HL-60 (cell line): ENCODE measurements at regions not wholly inside any gene's neighbourhood (a gene's known extent, or its start where the extent isn't known, plus 50 kb on each side); places are given as distances from the start of the nearest gene placed in this dataset.

Source experiments
- DNase-seq, 2 experiments: peaks; one replicate each; pipeline ENCODE4 v3.0.0-alpha.2; 2010 to 2020; ENCODE audit warnings: low read depth in 1 of 2, low spot score in 1 of 2
- H3K27ac ChIP-seq: fragments of 250-450 bp; sonication (Bioruptor Pico); replicated peaks from 2 replicates; pipeline ENCODE4 v1.5.1; 2020; ENCODE audit warnings: mild to moderate bottlenecking, moderate library complexity
- H3K27me3 ChIP-seq: fragments of 250-450 bp; sonication (Bioruptor Pico); 2 replicates; pipeline ENCODE4 v1.5.1; 2021; ENCODE audit warnings: mild to moderate bottlenecking, moderate library complexity; ENCODE audit not compliant: insufficient read depth, poor library complexity, severe bottlenecking
- H3K4me3 ChIP-seq: replicated peaks from 2 replicates; pipeline ENCODE4 v1.5.1; 2011; ENCODE audit warnings: mild to moderate bottlenecking, control low read depth, low read length; ENCODE audit not compliant: insufficient read depth
- CTCF ChIP-seq: IDR thresholded peaks from one replicate; pipeline ENCODE4 v1.5.1; 2011; ENCODE audit warnings: low read length, control low read depth, inconsistent platforms; ENCODE audit not compliant: insufficient read depth
- GABPA ChIP-seq: IDR thresholded peaks from 2 replicates; pipeline ENCODE4 v1.6.1; 2012; ENCODE audit warnings: low read depth
- POLR2AphosphoS5 ChIP-seq: IDR thresholded peaks from 2 replicates; pipeline ENCODE4 v1.6.1; 2012; ENCODE audit warnings: low read depth
- REST ChIP-seq: IDR thresholded peaks from 2 replicates; pipeline ENCODE4 v1.6.1; 2012; ENCODE audit warnings: low read depth; ENCODE audit not compliant: insufficient replicate concordance
- SPI1 ChIP-seq: IDR thresholded peaks from 2 replicates; pipeline ENCODE4 v1.6.1; 2012; ENCODE audit warnings: low read depth, mild to moderate bottlenecking, borderline replicate concordance

- Histone ChIP-seq H3K4me3 (no peak overlapping the region), H3K27me3 (peaks cover 4% of the 10 kb centered on the region), H3K27ac (no peak overlapping the region)
- TF ChIP-seq REST, result no peak
- TF ChIP-seq POLR2AphosphoS5, result no peak
- no peak for TF ChIP-seq GABPA
- no peak for TF ChIP-seq CTCF
- no peak for TF ChIP-seq SPI1
- no peak for DNase-seq
Measured at GRCh38 chr13:110055089-110055488, 251.9 kb downstream of the COL4A1 start.

- peaks cover 4% of the 10 kb centered on the region for H3K27me3 ChIP-seq
- no peak overlapping the region for H3K4me3 ChIP-seq
- DNase-seq, result no peak
- TF ChIP-seq GABPA (no peak), POLR2AphosphoS5 (no peak), REST (no peak), CTCF (no peak), SPI1 (no peak)
- no peak overlapping the region for H3K27ac ChIP-seq
Measured at GRCh38 chr13:110054041-110054440, 252.9 kb downstream of the COL4A1 start.

- no peak for TF ChIP-seq GABPA
- TF ChIP-seq REST, result no peak
- no peak for TF ChIP-seq POLR2AphosphoS5
- TF ChIP-seq SPI1, result no peak
- no peak for TF ChIP-seq CTCF
- DNase-seq, result no peak
- Histone ChIP-seq H3K27ac (no peak overlapping the region), H3K4me3 (no peak overlapping the region), H3K27me3 (no peaks in the 10 kb centered on the region)
Measured at GRCh38 chr13:110047496-110047895, 259.5 kb downstream of the COL4A1 start.
